Fibroblast of lung (primary cell): ENCODE measurements at regions not wholly inside any gene's neighbourhood (a gene's known extent, or its start where the extent isn't known, plus 50 kb on each side); places are given as distances from the start of the nearest gene placed in this dataset.

Experiments used
- DNase-seq, 2 donors: peaks; one replicate each; pipeline versions ENCODE4 v3.0.0 to v3.0.0-alpha.2; 2010; ENCODE audit warnings: low read depth in 2 of 2
- H2AFZ ChIP-seq: 2 replicates; pipeline ENCODE4 v1.5.1; 2012; ENCODE audit warnings: low read length, control low read depth, inconsistent platforms
- H3K27ac ChIP-seq: 2 replicates; pipeline ENCODE4 v1.5.1; 2011; ENCODE audit warnings: low read length, control low read depth; ENCODE audit not compliant: insufficient read depth
- H3K27me3 ChIP-seq: 2 replicates; pipeline ENCODE4 v1.5.1; 2011; ENCODE audit warnings: mild to moderate bottlenecking, low read length; ENCODE audit not compliant: control insufficient read depth, insufficient read depth
- H3K36me3 ChIP-seq: 2 replicates; pipeline ENCODE4 v1.5.1; 2011; ENCODE audit warnings: low read length; ENCODE audit not compliant: control insufficient read depth, insufficient read depth
- H3K4me1 ChIP-seq: 2 replicates; pipeline ENCODE4 v1.5.1; 2011; ENCODE audit warnings: low read length; ENCODE audit not compliant: control insufficient read depth, insufficient read depth; ENCODE audit errors: extremely low read depth
- H3K4me2 ChIP-seq: 2 replicates; pipeline ENCODE4 v1.5.1; 2011; ENCODE audit warnings: low read length, control low read depth; ENCODE audit not compliant: insufficient read depth; ENCODE audit errors: extremely low read depth
- H3K4me3 ChIP-seq, 4 experiments: fragments of 200-600 bp in 1 of 4; sonication (generic) in 1 of 4; replicated peaks in 1 of 4; 2 replicates each; pipeline ENCODE4 v1.5.1; 2011 to 2016; ENCODE audit warnings: low read length in 4 of 4, low read depth in 3 of 4, mild to moderate bottlenecking in 3 of 4, control low read depth in 2 of 4, inconsistent platforms in 1 of 4, mixed read lengths in 1 of 4; ENCODE audit not compliant: insufficient read depth in 1 of 4; ENCODE audit errors: control extremely low read depth in 1 of 4
- H3K79me2 ChIP-seq: 2 replicates; pipeline ENCODE4 v1.5.1; 2012; ENCODE audit warnings: mild to moderate bottlenecking, low read length, inconsistent platforms; ENCODE audit not compliant: control insufficient read depth, insufficient read depth
- H3K9ac ChIP-seq: 2 replicates; pipeline ENCODE4 v1.5.1; 2011; ENCODE audit warnings: mild to moderate bottlenecking, low read length, control low read depth; ENCODE audit not compliant: insufficient read depth
- H3K9me3 ChIP-seq: 2 replicates; pipeline ENCODE4 v1.5.1; 2012; ENCODE audit warnings: low read depth, low read length; ENCODE audit not compliant: control insufficient read depth, insufficient read depth
- H4K20me1 ChIP-seq: 2 replicates; pipeline ENCODE4 v1.5.1; 2011; ENCODE audit warnings: low read length; ENCODE audit not compliant: control insufficient read depth, insufficient read depth; ENCODE audit errors: extremely low read depth
- EZH2 ChIP-seq: IDR thresholded peaks from 2 replicates; pipeline ENCODE4 v1.5.1; 2012; ENCODE audit warnings: low read length, control low read depth, mild to moderate bottlenecking; ENCODE audit errors: missing control alignments
- TF ChIP-seq, protein P1 (sequence below), 2 donors: IDR thresholded peaks in 1 of 2; conservative IDR thresholded peaks in 1 of 2; 1 replicate in 1 of 2; 2 replicates in 1 of 2; pipeline ENCODE4 v1.5.1; 2011 to 2012; ENCODE audit warnings: low read length in 2 of 2, control low read depth in 1 of 2, inconsistent platforms in 1 of 2, low read depth in 1 of 2, mild to moderate bottlenecking in 1 of 2

DNA sequence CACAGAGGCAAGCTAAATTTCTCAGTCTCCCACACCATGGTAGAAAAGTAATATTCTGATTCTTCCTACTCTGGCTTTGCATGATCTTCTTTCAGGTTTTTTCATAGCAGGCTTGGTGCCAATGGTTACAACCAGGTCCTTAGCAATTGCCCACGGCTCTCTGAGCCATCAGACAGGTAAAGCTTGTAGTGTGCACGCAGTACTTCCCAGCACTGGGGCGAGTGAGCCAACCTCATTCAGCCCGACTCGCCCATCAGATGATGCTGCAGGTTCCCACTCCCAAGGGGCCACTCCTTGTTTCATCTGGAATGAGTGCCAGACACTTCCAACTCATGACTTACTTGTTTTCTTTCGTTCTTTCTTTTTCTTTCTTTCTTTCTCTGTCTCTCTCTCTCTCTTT is 78.3 kb downstream of the PERP start:
- H3K27me3 ChIP-seq = peaks cover 13% of the 10 kb centered on the region
- DNase-seq = no peak
- no peaks in the 10 kb centered on the region for H3K36me3 ChIP-seq
- no peaks in the 10 kb centered on the region for H3K79me2 ChIP-seq
- H2AFZ ChIP-seq = no peak overlapping the region
- H3K9ac ChIP-seq = no peak overlapping the region
- TF ChIP-seq EZH2 = no peak
- TF ChIP-seq, protein P1, sequence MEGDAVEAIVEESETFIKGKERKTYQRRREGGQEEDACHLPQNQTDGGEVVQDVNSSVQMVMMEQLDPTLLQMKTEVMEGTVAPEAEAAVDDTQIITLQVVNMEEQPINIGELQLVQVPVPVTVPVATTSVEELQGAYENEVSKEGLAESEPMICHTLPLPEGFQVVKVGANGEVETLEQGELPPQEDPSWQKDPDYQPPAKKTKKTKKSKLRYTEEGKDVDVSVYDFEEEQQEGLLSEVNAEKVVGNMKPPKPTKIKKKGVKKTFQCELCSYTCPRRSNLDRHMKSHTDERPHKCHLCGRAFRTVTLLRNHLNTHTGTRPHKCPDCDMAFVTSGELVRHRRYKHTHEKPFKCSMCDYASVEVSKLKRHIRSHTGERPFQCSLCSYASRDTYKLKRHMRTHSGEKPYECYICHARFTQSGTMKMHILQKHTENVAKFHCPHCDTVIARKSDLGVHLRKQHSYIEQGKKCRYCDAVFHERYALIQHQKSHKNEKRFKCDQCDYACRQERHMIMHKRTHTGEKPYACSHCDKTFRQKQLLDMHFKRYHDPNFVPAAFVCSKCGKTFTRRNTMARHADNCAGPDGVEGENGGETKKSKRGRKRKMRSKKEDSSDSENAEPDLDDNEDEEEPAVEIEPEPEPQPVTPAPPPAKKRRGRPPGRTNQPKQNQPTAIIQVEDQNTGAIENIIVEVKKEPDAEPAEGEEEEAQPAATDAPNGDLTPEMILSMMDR (conservative IDR thresholded peaks at IDR 0.05 in 1 of 2, IDR thresholded peaks at IDR 0.05 in 1 of 2; ENCODE audit: low read depth in 1 of 2, low read length in 2 of 2) = no peak
- no peak overlapping the region for H3K27ac ChIP-seq
- no peak overlapping the region for H3K4me3 ChIP-seq
- H3K4me2 ChIP-seq = no peak overlapping the region
- H3K9me3 ChIP-seq = no peaks in the 10 kb centered on the region
- no peaks in the 10 kb centered on the region for H4K20me1 ChIP-seq
- H3K4me1 ChIP-seq = no peaks in the 10 kb centered on the region

DNA sequence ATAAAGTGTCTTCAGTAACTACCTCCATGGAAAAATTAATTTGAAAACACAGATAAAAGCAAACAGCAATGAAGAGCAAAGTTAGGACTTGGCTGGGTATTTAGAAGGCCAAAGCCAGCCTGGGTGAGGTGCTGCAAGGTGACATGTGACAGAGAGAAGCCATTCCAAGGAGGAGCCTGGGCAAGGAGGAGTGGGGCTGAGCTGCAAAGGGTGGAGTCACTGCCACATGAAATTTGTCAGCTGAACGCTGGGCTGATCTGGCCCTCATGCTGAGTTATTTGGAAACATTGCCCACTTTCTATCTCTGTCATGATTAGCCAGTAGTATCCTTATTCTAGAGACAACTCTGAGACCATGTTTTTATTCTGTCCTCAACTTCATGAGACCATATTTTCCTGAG is 76.3 kb downstream of the PERP start:
- H2AFZ ChIP-seq = no peak overlapping the region
- no peaks in the 10 kb centered on the region for H3K9me3 ChIP-seq
- no peak overlapping the region for H3K4me2 ChIP-seq
- TF ChIP-seq, protein P1 (conservative IDR thresholded peaks at IDR 0.05 in 1 of 2, IDR thresholded peaks at IDR 0.05 in 1 of 2; ENCODE audit: low read depth in 1 of 2, low read length in 2 of 2) = no peak
- TF ChIP-seq EZH2 = no peak
- H3K9ac ChIP-seq = no peak overlapping the region
- no peaks in the 10 kb centered on the region for H3K79me2 ChIP-seq
- H3K4me1 ChIP-seq = no peaks in the 10 kb centered on the region
- no peaks in the 10 kb centered on the region for H4K20me1 ChIP-seq
- H3K4me3 ChIP-seq = no peak overlapping the region
- H3K27me3 ChIP-seq = peaks cover 11% of the 10 kb centered on the region
- no peak for DNase-seq
- H3K36me3 ChIP-seq = no peaks in the 10 kb centered on the region
- H3K27ac ChIP-seq = no peak overlapping the region

- no peaks in the 10 kb centered on the region for H3K79me2 ChIP-seq
- H3K27me3 ChIP-seq = peaks cover 9% of the 10 kb centered on the region
- no peak overlapping the region for H3K9ac ChIP-seq
- H3K9me3 ChIP-seq = no peaks in the 10 kb centered on the region
- TF ChIP-seq EZH2 = no peak
- TF ChIP-seq, protein P1 (conservative IDR thresholded peaks at IDR 0.05 in 1 of 2, IDR thresholded peaks at IDR 0.05 in 1 of 2; ENCODE audit: low read depth in 1 of 2, low read length in 2 of 2) = no peak
- H3K4me2 ChIP-seq = no peak overlapping the region
- DNase-seq = no peak
- H2AFZ ChIP-seq = no peak overlapping the region
- no peak overlapping the region for H3K27ac ChIP-seq
- no peaks in the 10 kb centered on the region for H4K20me1 ChIP-seq
- H3K4me3 ChIP-seq = no peak overlapping the region
- no peaks in the 10 kb centered on the region for H3K4me1 ChIP-seq
- no peaks in the 10 kb centered on the region for H3K36me3 ChIP-seq
Measured at GRCh38 chr6:138031417-138031816, 75.8 kb downstream of the PERP start.
